IMR-90 (cell line): ENCODE measurements at regions not wholly inside any gene's neighbourhood (a gene's known extent, or its start where the extent isn't known, plus 50 kb on each side); places are given as distances from the start of the nearest gene placed in this dataset.
A peak's percentile ranks its signal among the peaks of the same experiment; 100 is the strongest.

Experiments used
- ATAC-seq: fragments of 200-7000 bp; cut with Tn5 transposase; 2 replicates; pipeline ENCODE4 v1.9.1; 2020; ENCODE audit warnings: low read depth, mild to moderate bottlenecking, moderate library complexity
- BruUV-seq: library from RNA; stranded (reverse); fragments of 400-500 nt; replicated peaks from 2 replicates; lab custom pipeline; 2021; lab: Mats Ljungman, UMichigan
- CTCF ChIA-PET: fragments of 300-600 bp; formaldehyde crosslinking; extraction: SDS; loops from one replicate; lab custom pipeline; 2021; ENCODE audit warnings: antibody characterized with exemption; lab: Yijun Ruan, JAX
- POLR2A ChIA-PET: fragments of 300-600 bp; sonication (Branson Sonifier 250); formaldehyde crosslinking; loops from one replicate; lab custom pipeline; 2022; ENCODE audit warnings: antibody characterized with exemption; ENCODE audit not compliant: unreplicated experiment; lab: Charles Lee
- DNase-seq: peaks from one replicate; pipeline ENCODE4 v3.0.0; 2013
- H2AFZ ChIP-seq: replicated peaks from 2 replicates; pipeline ENCODE3; 2013; ENCODE audit warnings: low read length, mild to moderate bottlenecking; ENCODE audit not compliant: poor library complexity
- H2AK5ac ChIP-seq: 2 replicates; pipeline ENCODE4 v1.6.1; 2013; ENCODE audit warnings: low read depth, low read length, inconsistent platforms
- H2AK9ac ChIP-seq: replicated peaks from 2 replicates; pipeline ENCODE3; 2013; ENCODE audit warnings: mild to moderate bottlenecking, low read depth, low read length, moderate library complexity; ENCODE audit not compliant: poor library complexity
- H2BK120ac ChIP-seq: 2 replicates; pipeline ENCODE4 v1.6.1; 2013; ENCODE audit warnings: low read depth, low read length, inconsistent platforms
- H2BK15ac ChIP-seq: 3 replicates; pipeline ENCODE4 v1.6.1; 2013; ENCODE audit warnings: low read depth, low read length, inconsistent platforms
- H2BK20ac ChIP-seq: 2 replicates; pipeline ENCODE4 v1.6.1; 2013; ENCODE audit warnings: low read depth, mild to moderate bottlenecking, inconsistent platforms, low read length, moderate library complexity
- H2BK5ac ChIP-seq: 2 replicates; pipeline ENCODE4 v1.6.1; 2013; ENCODE audit warnings: mild to moderate bottlenecking, low read depth, low read length, inconsistent platforms; ENCODE audit not compliant: poor library complexity, severe bottlenecking
- H3K14ac ChIP-seq: replicated peaks from 2 replicates; pipeline ENCODE4 v1.6.1; 2013; ENCODE audit warnings: low read depth, low read length, inconsistent platforms
- H3K18ac ChIP-seq: 2 replicates; pipeline ENCODE4 v1.6.1; 2013; ENCODE audit warnings: low read depth, low read length, control low read depth
- H3K23ac ChIP-seq: 2 replicates; pipeline ENCODE4 v1.6.1; 2013; ENCODE audit warnings: low read depth, low read length, inconsistent platforms
- H3K27ac ChIP-seq: 2 replicates; pipeline ENCODE4 v1.5.1; 2013; ENCODE audit warnings: mild to moderate bottlenecking, control low read depth, low read length; ENCODE audit not compliant: insufficient read depth
- H3K27me3 ChIP-seq: 2 replicates; pipeline ENCODE4 v1.6.1; 2013; ENCODE audit warnings: low read length; ENCODE audit not compliant: control insufficient read depth, insufficient read depth
- H3K36me3 ChIP-seq: 2 replicates; pipeline ENCODE4 v1.6.1; 2013; ENCODE audit warnings: low read length, mixed read lengths; ENCODE audit not compliant: control insufficient read depth, insufficient read depth
- H3K4ac ChIP-seq: 2 replicates; pipeline ENCODE4 v1.6.1; 2013; ENCODE audit warnings: low read depth, low read length, inconsistent platforms
- H3K4me1 ChIP-seq: 2 replicates; pipeline ENCODE4 v1.6.1; 2013; ENCODE audit warnings: low read length, mixed read lengths; ENCODE audit not compliant: control insufficient read depth, insufficient read depth
- H3K4me2 ChIP-seq: 2 replicates; pipeline ENCODE4 v1.6.1; 2013; ENCODE audit warnings: low read depth, mild to moderate bottlenecking, control low read depth, low read length, moderate library complexity
- H3K4me3 ChIP-seq: 2 replicates; pipeline ENCODE4 v1.5.1; 2013; ENCODE audit warnings: low read depth, mild to moderate bottlenecking, control low read depth, low read length, moderate library complexity; ENCODE audit not compliant: insufficient read depth
- H3K56ac ChIP-seq: 2 replicates; pipeline ENCODE4 v1.6.1; 2013; ENCODE audit warnings: low read length, inconsistent platforms; ENCODE audit not compliant: insufficient read depth; ENCODE audit errors: extremely low read depth
- H3K79me1 ChIP-seq, 2 experiments: 2 replicates each; pipeline ENCODE4 v1.6.1; 2013; ENCODE audit warnings: low read length in 2 of 2, inconsistent platforms in 1 of 2, low read depth in 1 of 2
- H3K9ac ChIP-seq: 2 replicates; pipeline ENCODE4 v1.6.1; 2013; ENCODE audit warnings: low read depth, low read length, control low read depth
- H3K9me1 ChIP-seq: 2 replicates; pipeline ENCODE4 v1.6.1; 2013; ENCODE audit warnings: low read length, inconsistent platforms; ENCODE audit not compliant: insufficient read depth
- H3K9me3 ChIP-seq: 2 replicates; pipeline ENCODE4 v1.6.1; 2013; ENCODE audit warnings: low read length; ENCODE audit not compliant: control insufficient read depth, insufficient read depth
- H4K20me1 ChIP-seq: 2 replicates; pipeline ENCODE4 v1.6.1; 2013; ENCODE audit warnings: low read length, inconsistent platforms; ENCODE audit not compliant: insufficient read depth
- H4K5ac ChIP-seq: 2 replicates; pipeline ENCODE4 v1.6.1; 2013; ENCODE audit warnings: mild to moderate bottlenecking, low read depth, low read length, control low read depth
- H4K8ac ChIP-seq, 2 experiments: 2 replicates each; pipeline ENCODE4 v1.6.1; 2013; ENCODE audit warnings: low read depth in 2 of 2, low read length in 2 of 2, control low read depth in 1 of 2, inconsistent platforms in 1 of 2
- H4K91ac ChIP-seq: 2 replicates; pipeline ENCODE4 v1.6.1; 2013; ENCODE audit warnings: low read depth, low read length, inconsistent platforms; ENCODE audit not compliant: insufficient read depth
- MAZ ChIP-seq: IDR thresholded peaks from 2 replicates; pipeline ENCODE4 v1.6.1; 2012; ENCODE audit warnings: low read depth, mild to moderate bottlenecking, low read length, improper control_type of control experiment, moderate library complexity, borderline replicate concordance
- MXI1 ChIP-seq: IDR thresholded peaks from 2 replicates; pipeline ENCODE4 v1.6.1; 2012; ENCODE audit warnings: low read depth, mild to moderate bottlenecking, low read length, moderate library complexity, borderline replicate concordance
- RAD21 ChIP-seq: IDR thresholded peaks from 2 replicates; pipeline ENCODE4 v1.6.1; 2012; ENCODE audit warnings: low read length, improper control_type of control experiment
- WGBS, 2 experiments: methylation state at CpG; one replicate each; pipeline versions ENCODE4 v1.1.5 to v1.1.7; 2013; ENCODE audit warnings: missing lambda C conversion rate in 2 of 2; ENCODE audit not compliant: insufficient read length in 1 of 2; ENCODE audit errors: extremely low coverage in 2 of 2; 5-methylcytosine and 5-hydroxymethylcytosine counted together
- dilution Hi-C: fragments of 300-500 bp; cut with HindIII; formaldehyde crosslinking; loops from one replicate; pipeline ENCODE4 v1.14.3; 2018; ENCODE audit warnings: low sequenced_read_pairs; ENCODE audit not compliant: unreplicated experiment
- in situ Hi-C: fragments of 300-500 bp; cut with MboI; formaldehyde crosslinking; loops from 3 replicates; pipeline ENCODE4 v1.14.3; 2019; ENCODE audit warnings: low sequenced_read_pairs, inconsistent platforms, mixed read lengths
- intact Hi-C: fragments of 100-400 bp; cut with micrococcal nuclease; formaldehyde crosslinking; loops from 2 replicates; pipeline ENCODE4 v1.10.0; 2022
- TF ChIP-seq, protein P1 (sequence below): fragments of 150-350 bp; IDR thresholded peaks from 2 replicates; pipeline ENCODE4 v1.6.1; 2017; ENCODE audit warnings: mild to moderate bottlenecking, antibody characterized with exemption, low read length, low read depth

- Histone ChIP-seq H4K20me1 (no peaks in the 10 kb centered on the region), H3K4me2 (no peak overlapping the region), H2BK15ac (no peak overlapping the region), H3K27ac (no peak overlapping the region), H4K8ac (no peak overlapping the region), H4K5ac (no peak overlapping the region), H3K79me1 (no peaks in the 10 kb centered on the region), H4K91ac (no peak overlapping the region), H3K9me1 (no peaks in the 10 kb centered on the region), H3K18ac (no peak overlapping the region), H3K4me1 (peaks cover 4% of the 10 kb centered on the region), H2AK5ac (no peak overlapping the region), H2BK20ac (peak overlapping the region; percentile 14; the same call in 1 of the 2 replicates), H3K23ac (no peak overlapping the region), H3K4me3 (no peak overlapping the region), H3K27me3 (no peaks in the 10 kb centered on the region), H3K9ac (no peak overlapping the region), H2AK9ac (no peak overlapping the region), H2BK120ac (no peak overlapping the region), H3K4ac (no peak overlapping the region), H2AFZ (no peak overlapping the region), H3K56ac (no peak overlapping the region), H3K9me3 (peaks cover 9% of the 10 kb centered on the region; the same call in 1 of the 2 replicates), H2BK5ac (no peak overlapping the region), H3K36me3 (no peaks in the 10 kb centered on the region), H3K14ac (no peak overlapping the region)
- WGBS, 2 experiments = no CpG with 5 or more reads among the region's 1 CpG
- intact Hi-C loops = loop anchor here (5.0 kb wide), 1 partner anchor 188 kb away; no protein-coding TSS in a partner anchor
- dilution Hi-C loops = no loop called here
- DNase-seq (no peak), ATAC-seq (no peak)
- in situ Hi-C loops = no loop called here
- ChIA-PET POLR2A (no interaction called here), CTCF (no interaction called here)
- TF ChIP-seq, protein P1, sequence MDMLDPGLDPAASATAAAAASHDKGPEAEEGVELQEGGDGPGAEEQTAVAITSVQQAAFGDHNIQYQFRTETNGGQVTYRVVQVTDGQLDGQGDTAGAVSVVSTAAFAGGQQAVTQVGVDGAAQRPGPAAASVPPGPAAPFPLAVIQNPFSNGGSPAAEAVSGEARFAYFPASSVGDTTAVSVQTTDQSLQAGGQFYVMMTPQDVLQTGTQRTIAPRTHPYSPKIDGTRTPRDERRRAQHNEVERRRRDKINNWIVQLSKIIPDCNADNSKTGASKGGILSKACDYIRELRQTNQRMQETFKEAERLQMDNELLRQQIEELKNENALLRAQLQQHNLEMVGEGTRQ = no peak
- TF ChIP-seq MXI1 = no peak
- no peak for TF ChIP-seq RAD21
- no peak for TF ChIP-seq MAZ
- BruUV-seq = no TSS peak
These were observed 207.8 kb downstream of the RND3 start for GRCh38 chr2:150279686-150280085.
